SJSA1 (cell line): ENCODE measurements at regions not wholly inside any gene's neighbourhood (a gene's known extent, or its start where the extent isn't known, plus 50 kb on each side); places are given as distances from the start of the nearest gene placed in this dataset.

ENCODE experiments used
- DNase-seq, 2 experiments: peaks; one replicate each; pipeline ENCODE4 v3.0.0-alpha.2; 2015 to 2020; ENCODE audit warnings: low spot score in 2 of 2, low read depth in 1 of 2
- H3K27ac ChIP-seq: fragments of 250-450 bp; sonication (Bioruptor Pico); 2 replicates; pipeline ENCODE4 v1.5.1; 2020; ENCODE audit warnings: mild to moderate bottlenecking, moderate library complexity
- H3K27me3 ChIP-seq: fragments of 250-450 bp; sonication (Bioruptor Pico); replicated peaks from 2 replicates; pipeline ENCODE4 v1.5.1; 2020; ENCODE audit warnings: mild to moderate bottlenecking, moderate library complexity
- H3K36me3 ChIP-seq: fragments of 250-450 bp; sonication (Bioruptor Pico); 2 replicates; pipeline ENCODE4 v1.5.1; 2020; ENCODE audit warnings: mild to moderate bottlenecking
- H3K4me1 ChIP-seq: fragments of 250-450 bp; sonication (Bioruptor Pico); replicated peaks from 2 replicates; pipeline ENCODE4 v1.6.1; 2021; ENCODE audit warnings: mild to moderate bottlenecking
- H3K4me3 ChIP-seq: fragments of 250-450 bp; sonication (Bioruptor Pico); 2 replicates; pipeline ENCODE4 v1.5.1; 2020; ENCODE audit warnings: mild to moderate bottlenecking
- H3K9me3 ChIP-seq: fragments of 250-450 bp; sonication (Bioruptor Pico); replicated peaks from 2 replicates; pipeline ENCODE4 v1.5.1; 2020; ENCODE audit warnings: mild to moderate bottlenecking

GRCh38 chr9:81250041-81250440 lies 439.3 kb downstream of the TLE1 start:
- Histone ChIP-seq H3K4me3 (no peak overlapping the region), H3K9me3 (no peaks in the 10 kb centered on the region; the same call in 1 of the 2 replicates), H3K27ac (no peak overlapping the region), H3K27me3 (no peaks in the 10 kb centered on the region), H3K4me1 (no peaks in the 10 kb centered on the region), H3K36me3 (no peaks in the 10 kb centered on the region)
- no peak for DNase-seq

GRCh38 chr9:81245254-81245956 lies 443.9 kb downstream of the TLE1 start:
- H3K4me3 ChIP-seq: no peak overlapping the region
- no peak overlapping the region for H3K27ac ChIP-seq
- no peaks in the 10 kb centered on the region; the same call in 1 of the 2 replicates for H3K9me3 ChIP-seq
- no peaks in the 10 kb centered on the region for H3K27me3 ChIP-seq
- no peaks in the 10 kb centered on the region for H3K36me3 ChIP-seq
- H3K4me1 ChIP-seq: no peaks in the 10 kb centered on the region
- no peak for DNase-seq

GRCh38 chr9:81244631-81245030 lies 444.7 kb downstream of the TLE1 start:
- no peak for DNase-seq
- no peak overlapping the region for H3K27ac ChIP-seq
- H3K4me3 ChIP-seq: no peak overlapping the region
- no peaks in the 10 kb centered on the region; the same call in 1 of the 2 replicates for H3K9me3 ChIP-seq
- H3K27me3 ChIP-seq: no peaks in the 10 kb centered on the region
- H3K4me1 ChIP-seq: no peaks in the 10 kb centered on the region
- no peaks in the 10 kb centered on the region for H3K36me3 ChIP-seq

GRCh38 chr9:81242866-81243265 lies 446.5 kb downstream of the TLE1 start:
- Histone ChIP-seq H3K9me3 (no peaks in the 10 kb centered on the region), H3K36me3 (no peaks in the 10 kb centered on the region), H3K4me1 (peaks cover 3% of the 10 kb centered on the region), H3K27me3 (no peaks in the 10 kb centered on the region), H3K4me3 (no peak overlapping the region), H3K27ac (no peak overlapping the region)
- DNase-seq: no peak

GRCh38 chr9:81239388-81239787 lies 450.0 kb downstream of the TLE1 start:
- no peak for DNase-seq

GRCh38 chr9:81237565-81238231 lies 451.6 kb downstream of the TLE1 start:
- peak in 1 of 2 experiments; percentile 56 for DNase-seq
- Histone ChIP-seq H3K27me3 (no peaks in the 10 kb centered on the region), H3K4me3 (no peak overlapping the region), H3K27ac (peak overlapping the region; percentile 19), H3K9me3 (no peaks in the 10 kb centered on the region), H3K4me1 (peaks cover 11% of the 10 kb centered on the region), H3K36me3 (no peaks in the 10 kb centered on the region)

More at GRCh38 chr9:81239388-81239787, 450.0 kb downstream of the TLE1 start:
- no peak overlapping the region for H3K4me3 ChIP-seq
- H3K27ac ChIP-seq: no peak overlapping the region
- H3K9me3 ChIP-seq: no peaks in the 10 kb centered on the region
- H3K27me3 ChIP-seq: no peaks in the 10 kb centered on the region
- H3K36me3 ChIP-seq: no peaks in the 10 kb centered on the region
- peaks cover 11% of the 10 kb centered on the region for H3K4me1 ChIP-seq

GRCh38 chr9:81234924-81235610 lies 454.3 kb downstream of the TLE1 start:
- Histone ChIP-seq H3K9me3 (no peaks in the 10 kb centered on the region), H3K4me3 (no peak overlapping the region), H3K27me3 (no peaks in the 10 kb centered on the region), H3K27ac (no peak overlapping the region), H3K36me3 (no peaks in the 10 kb centered on the region), H3K4me1 (peaks cover 11% of the 10 kb centered on the region)
- no peak for DNase-seq

GRCh38 chr9:81231011-81231410 lies 458.3 kb downstream of the TLE1 start:
- H3K9me3 ChIP-seq: no peaks in the 10 kb centered on the region
- H3K4me1 ChIP-seq: no peaks in the 10 kb centered on the region
- H3K27me3 ChIP-seq: no peaks in the 10 kb centered on the region
- no peaks in the 10 kb centered on the region for H3K36me3 ChIP-seq
- no peak overlapping the region for H3K27ac ChIP-seq
- no peak overlapping the region for H3K4me3 ChIP-seq
- DNase-seq: no peak

- H3K27me3 ChIP-seq: no peaks in the 10 kb centered on the region
- no peak for DNase-seq
- no peaks in the 10 kb centered on the region for H3K9me3 ChIP-seq
- H3K27ac ChIP-seq: no peak overlapping the region
- H3K36me3 ChIP-seq: no peaks in the 10 kb centered on the region
- peaks cover 8% of the 10 kb centered on the region; the same call in 1 of the 2 replicates for H3K4me1 ChIP-seq
- H3K4me3 ChIP-seq: no peak overlapping the region
Observed at GRCh38 chr9:81227507-81228245, 461.7 kb downstream of the TLE1 start.

GRCh38 chr9:81225596-81225995 lies 463.8 kb downstream of the TLE1 start:
- peaks cover 8% of the 10 kb centered on the region; the same call in 1 of the 2 replicates for H3K4me1 ChIP-seq
- H3K9me3 ChIP-seq: no peaks in the 10 kb centered on the region
- H3K36me3 ChIP-seq: no peaks in the 10 kb centered on the region
- no peak for DNase-seq
- no peak overlapping the region for H3K27ac ChIP-seq
- no peaks in the 10 kb centered on the region for H3K27me3 ChIP-seq
- H3K4me3 ChIP-seq: no peak overlapping the region

- peaks cover 8% of the 10 kb centered on the region; the same call in 1 of the 2 replicates for H3K4me1 ChIP-seq
- no peaks in the 10 kb centered on the region for H3K36me3 ChIP-seq
- peak in 1 of 2 experiments; percentile 18 for DNase-seq
- no peaks in the 10 kb centered on the region for H3K27me3 ChIP-seq
- H3K9me3 ChIP-seq: no peaks in the 10 kb centered on the region
- no peak overlapping the region for H3K27ac ChIP-seq
- no peak overlapping the region for H3K4me3 ChIP-seq
Observed at GRCh38 chr9:81224166-81225081, 464.9 kb downstream of the TLE1 start.

- no peak for DNase-seq
- Histone ChIP-seq H3K4me3 (no peak overlapping the region), H3K36me3 (no peaks in the 10 kb centered on the region)
Observed at GRCh38 chr9:81214975-81215374, 474.4 kb downstream of the TLE1 start.

GRCh38 chr9:81213456-81213855 lies 475.9 kb downstream of the TLE1 start:
- Histone ChIP-seq H3K4me3 (no peak overlapping the region), H3K27ac (no peak overlapping the region), H3K36me3 (no peaks in the 10 kb centered on the region), H3K9me3 (no peaks in the 10 kb centered on the region), H3K4me1 (no peaks in the 10 kb centered on the region), H3K27me3 (no peaks in the 10 kb centered on the region)
- DNase-seq: no peak

More at GRCh38 chr9:81214975-81215374, 474.4 kb downstream of the TLE1 start:
- H3K4me1 ChIP-seq: no peaks in the 10 kb centered on the region
- H3K9me3 ChIP-seq: no peaks in the 10 kb centered on the region
- H3K27ac ChIP-seq: no peak overlapping the region
- no peaks in the 10 kb centered on the region for H3K27me3 ChIP-seq
